MM.1S (cell line): ENCODE measurements at regions not wholly inside any gene's neighbourhood (a gene's known extent, or its start where the extent isn't known, plus 50 kb on each side); places are given as distances from the start of the nearest gene placed in this dataset.

Experiments
- EZH2 ChIP-seq: fragments of 300-600 bp; sonication (generic); optimal IDR thresholded peaks from 2 replicates; pipeline ENCODE3; 2017; ENCODE audit warnings: low read depth, mild to moderate bottlenecking, antibody characterized with exemption, low read length, mixed read lengths
- EZH2phosphoT487 ChIP-seq: fragments of 300-600 bp; sonication (generic); IDR thresholded peaks from 2 replicates; pipeline ENCODE4 v1.6.1; 2018; ENCODE audit warnings: antibody characterized with exemption, low read length
- TF ChIP-seq, protein P1 (sequence below): fragments of 300-600 bp; sonication (generic); IDR thresholded peaks from 2 replicates; pipeline ENCODE4 v1.5.1; 2016; ENCODE audit warnings: antibody characterized with exemption, low read length, mixed read lengths

DNA sequence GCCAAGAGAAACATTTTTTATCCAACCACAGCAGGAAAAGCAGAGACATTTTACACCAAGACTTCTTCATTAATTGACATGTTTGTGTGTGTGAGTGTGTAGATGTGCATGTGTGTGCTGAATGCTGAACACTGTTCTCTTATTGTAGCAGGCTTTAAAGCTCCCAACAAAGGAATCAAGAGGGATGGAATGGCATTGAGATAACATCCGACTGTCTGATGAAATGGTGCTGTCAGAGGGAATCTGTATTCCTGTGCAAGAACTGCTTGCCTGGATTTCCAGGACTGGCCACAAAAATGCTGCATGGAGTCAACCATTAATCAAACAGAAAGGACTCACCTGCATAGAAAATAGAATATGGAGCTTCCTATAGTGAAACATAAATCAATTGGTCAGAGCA is 354.0 kb downstream of the UQCRFS1 start:
- TF ChIP-seq, protein P1, sequence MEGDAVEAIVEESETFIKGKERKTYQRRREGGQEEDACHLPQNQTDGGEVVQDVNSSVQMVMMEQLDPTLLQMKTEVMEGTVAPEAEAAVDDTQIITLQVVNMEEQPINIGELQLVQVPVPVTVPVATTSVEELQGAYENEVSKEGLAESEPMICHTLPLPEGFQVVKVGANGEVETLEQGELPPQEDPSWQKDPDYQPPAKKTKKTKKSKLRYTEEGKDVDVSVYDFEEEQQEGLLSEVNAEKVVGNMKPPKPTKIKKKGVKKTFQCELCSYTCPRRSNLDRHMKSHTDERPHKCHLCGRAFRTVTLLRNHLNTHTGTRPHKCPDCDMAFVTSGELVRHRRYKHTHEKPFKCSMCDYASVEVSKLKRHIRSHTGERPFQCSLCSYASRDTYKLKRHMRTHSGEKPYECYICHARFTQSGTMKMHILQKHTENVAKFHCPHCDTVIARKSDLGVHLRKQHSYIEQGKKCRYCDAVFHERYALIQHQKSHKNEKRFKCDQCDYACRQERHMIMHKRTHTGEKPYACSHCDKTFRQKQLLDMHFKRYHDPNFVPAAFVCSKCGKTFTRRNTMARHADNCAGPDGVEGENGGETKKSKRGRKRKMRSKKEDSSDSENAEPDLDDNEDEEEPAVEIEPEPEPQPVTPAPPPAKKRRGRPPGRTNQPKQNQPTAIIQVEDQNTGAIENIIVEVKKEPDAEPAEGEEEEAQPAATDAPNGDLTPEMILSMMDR, result no peak
- TF ChIP-seq EZH2 (no peak), EZH2phosphoT487 (no peak)
